ENCODE measurements at regions not wholly inside any gene's neighbourhood (a gene's known extent, or its start where the extent isn't known, plus 50 kb on each side); places are given as distances from the start of the nearest gene placed in this dataset.

- H3K4me3 ChIP-seq (replicated peaks in 1 of 3; ENCODE audit: insufficient read depth in 1 of 3, low read depth in 2 of 3, low read length in 3 of 3) = no peak overlapping the region
- H3K4me1 ChIP-seq (ENCODE audit: insufficient read depth, low read length) = no peaks in the 10 kb centered on the region
- ChIA-PET CTCF (ENCODE audit: low intra/inter-chr PET ratio, low total read pairs) (no interaction called here), POLR2A (no interaction called here)
- intact Hi-C loops (cut with micrococcal nuclease; ENCODE audit: unreplicated experiment) (no loop called here), in situ Hi-C loops (cut with HindIII; ENCODE audit: extremely low pct_ligation_motif_present, low pct_unique_long_range_greater_than_20kb) (no loop called here)
- no peaks in the 10 kb centered on the region; a peak in 1 of 5 replicates for H3K27me3 ChIP-seq (ENCODE audit: control insufficient read depth in 1 of 2, insufficient read depth in 2 of 2, low read length in 2 of 2)
- FAIRE-seq (no peak), ATAC-seq (no peak), DNase-seq (ENCODE audit: low spot score) (no peak)
- no peaks in the 10 kb centered on the region for H3K36me3 ChIP-seq (replicated peaks in 1 of 2; ENCODE audit: control insufficient read depth in 1 of 2, insufficient read depth in 2 of 2, low read length in 2 of 2)
- no peak overlapping the region for H3K27ac ChIP-seq (ENCODE audit: extremely low read length, insufficient read depth, low read length)
- 0% methylated on average over 2 of the region's 2 CpGs for WGBS (ENCODE audit: low lambda C conversion rate)
- H3K4me2 ChIP-seq (ENCODE audit: low read depth, low read length) = no peak overlapping the region
- H3K9ac ChIP-seq (ENCODE audit: insufficient read depth, low read depth, low read length) = no peak overlapping the region
- no peak overlapping the region for H2AFZ ChIP-seq (ENCODE audit: low read length)
- H3K9me3 ChIP-seq (ENCODE audit: low read length) = peaks cover 29% of the 10 kb centered on the region
- H3K79me2 ChIP-seq (ENCODE audit: insufficient read depth, low read length) = no peaks in the 10 kb centered on the region
- TF ChIP-seq ZNF296 (CRISPR knock-in tag; conservative IDR thresholded peaks at IDR 0.05) (no peak), KLF9 (CRISPR knock-in tag; IDR thresholded peaks at IDR 0.05; ENCODE audit: low read depth) (no peak), BHLHE40 (IDR thresholded peaks at IDR 0.05; ENCODE audit: low read length) (no peak), ZFP36 (IDR thresholded peaks at IDR 0.05; ENCODE audit: borderline replicate concordance, low read depth, low read length, partially characterized antibody) (peak; percentile 49), E2F2 (CRISPR knock-in tag; IDR thresholded peaks at IDR 0.05; ENCODE audit: borderline replicate concordance) (no peak), ATM (IDR thresholded peaks at IDR 0.05; ENCODE audit: borderline replicate concordance) (no peak)
- no peaks in the 10 kb centered on the region for H4K20me1 ChIP-seq (ENCODE audit: insufficient read depth, low read length)
- no TSS peak for BruUV-seq (replicated peaks)
Measured at GRCh38 chr11:26823963-26824362, 102.1 kb upstream of the SLC5A12 start.

- Histone ChIP-seq H2AFZ (ENCODE audit: low read length) (no peak overlapping the region), H3K27ac (ENCODE audit: extremely low read length, insufficient read depth, low read length) (no peak overlapping the region), H3K4me1 (ENCODE audit: insufficient read depth, low read length) (no peaks in the 10 kb centered on the region), H3K36me3 (replicated peaks in 1 of 2; ENCODE audit: control insufficient read depth in 1 of 2, insufficient read depth in 2 of 2, low read length in 2 of 2) (no peaks in the 10 kb centered on the region), H3K4me2 (ENCODE audit: low read depth, low read length) (no peak overlapping the region), H4K20me1 (ENCODE audit: insufficient read depth, low read length) (no peaks in the 10 kb centered on the region), H3K27me3 (ENCODE audit: control insufficient read depth in 1 of 2, insufficient read depth in 2 of 2, low read length in 2 of 2) (no peaks in the 10 kb centered on the region; a peak in 1 of 5 replicates), H3K79me2 (ENCODE audit: insufficient read depth, low read length) (no peaks in the 10 kb centered on the region), H3K9me3 (ENCODE audit: low read length) (peaks cover 24% of the 10 kb centered on the region), H3K9ac (ENCODE audit: insufficient read depth, low read depth, low read length) (no peak overlapping the region), H3K4me3 (replicated peaks in 1 of 3; ENCODE audit: insufficient read depth in 1 of 3, low read depth in 2 of 3, low read length in 3 of 3) (no peak overlapping the region)
- intact Hi-C loops (cut with micrococcal nuclease; ENCODE audit: unreplicated experiment) = no loop called here
- ChIA-PET POLR2A (no interaction called here), CTCF (ENCODE audit: low intra/inter-chr PET ratio, low total read pairs) (no interaction called here)
- DNase-seq (ENCODE audit: low spot score) = no peak
- in situ Hi-C loops (cut with HindIII; ENCODE audit: extremely low pct_ligation_motif_present, low pct_unique_long_range_greater_than_20kb) = no loop called here
- ATAC-seq = no peak
- WGBS (ENCODE audit: low lambda C conversion rate) = 26% methylated on average over 10 of the region's 10 CpGs
- FAIRE-seq = no peak
- BruUV-seq (replicated peaks) = no TSS peak
- TF ChIP-seq RFX5 (IDR thresholded peaks at IDR 0.05; ENCODE audit: low read depth, low read length) = no peak
- TF ChIP-seq ZNF780A (CRISPR knock-in tag; IDR thresholded peaks at IDR 0.05) = no peak
- no peak for TF ChIP-seq ZNF564 (CRISPR knock-in tag; IDR thresholded peaks at IDR 0.05)
- TF ChIP-seq PLRG1 (conservative IDR thresholded peaks at IDR 0.05) = no peak
- no peak for TF ChIP-seq ZNF710 (CRISPR knock-in tag; IDR thresholded peaks at IDR 0.05; ENCODE audit: borderline replicate concordance)
- TF ChIP-seq HOXA9 (CRISPR knock-in tag; IDR thresholded peaks at IDR 0.05; ENCODE audit: borderline replicate concordance) = no peak
- TF ChIP-seq ZUFSP (CRISPR knock-in tag; IDR thresholded peaks at IDR 0.05; ENCODE audit: borderline replicate concordance) = no peak
- no peak for TF ChIP-seq ZNF816 (CRISPR knock-in tag; IDR thresholded peaks at IDR 0.05; ENCODE audit: borderline replicate concordance)
- TF ChIP-seq MTA1 (CRISPR knock-in tag; IDR thresholded peaks at IDR 0.05; ENCODE audit: borderline replicate concordance) = no peak
- no peak for TF ChIP-seq TBX3 (IDR thresholded peaks at IDR 0.05; ENCODE audit: borderline replicate concordance)
Measured at GRCh38 chr11:26827567-26828081, 105.8 kb upstream of the SLC5A12 start.

Data from HepG2 (cell line).